Smooth muscle cell (in vitro differentiated cells): ENCODE measurements at regions not wholly inside any gene's neighbourhood (a gene's known extent, or its start where the extent isn't known, plus 50 kb on each side); places are given as distances from the start of the nearest gene placed in this dataset.

Experiments
- DNase-seq: peaks from one replicate; lab custom pipeline; 2025; ENCODE audit not compliant: unreplicated experiment; lab: John Stamatoyannopoulos, UW
- H2AFZ ChIP-seq: fragments of 200-600 bp; sonication (generic); 2 replicates; pipeline ENCODE4 v1.6.0; 2016; ENCODE audit warnings: antibody characterized with exemption, low read depth, mild to moderate bottlenecking
- H3F3A ChIP-seq: fragments of 200-600 bp; sonication (generic); 2 replicates; pipeline ENCODE4 v1.6.0; 2017; ENCODE audit warnings: antibody characterized with exemption, low read depth
- H3K27ac ChIP-seq: fragments of 200-600 bp; sonication (generic); 2 replicates; pipeline ENCODE4 v1.5.1; 2016; ENCODE audit warnings: low read depth, mild to moderate bottlenecking
- H3K27me3 ChIP-seq: fragments of 200-600 bp; sonication (generic); 2 replicates; pipeline ENCODE4 v1.6.1; 2016; ENCODE audit warnings: low read depth, mild to moderate bottlenecking
- H3K36me3 ChIP-seq: fragments of 200-600 bp; sonication (generic); 2 replicates; pipeline ENCODE4 v1.5.1; 2016; ENCODE audit warnings: low read depth
- H3K4me1 ChIP-seq: fragments of 200-600 bp; sonication (generic); 2 replicates; pipeline ENCODE4 v1.5.1; 2016; ENCODE audit warnings: low read depth
- H3K4me2 ChIP-seq: fragments of 200-600 bp; sonication (generic); 2 replicates; pipeline ENCODE4 v1.6.0; 2016; ENCODE audit warnings: mild to moderate bottlenecking
- H3K4me3 ChIP-seq: fragments of 200-600 bp; sonication (generic); 2 replicates; pipeline ENCODE4 v1.5.1; 2016; ENCODE audit warnings: mild to moderate bottlenecking
- H3K79me2 ChIP-seq: fragments of 200-600 bp; sonication (generic); 2 replicates; pipeline ENCODE4 v1.6.0; 2016; ENCODE audit warnings: low read depth, mild to moderate bottlenecking
- H3K9ac ChIP-seq: fragments of 200-600 bp; sonication (generic); 2 replicates; pipeline ENCODE4 v1.6.0; 2016; ENCODE audit warnings: low read depth
- H3K9me3 ChIP-seq: fragments of 200-600 bp; sonication (generic); replicated peaks from 2 replicates; pipeline ENCODE4 v1.5.1; 2016; ENCODE audit warnings: low read depth
- H4K20me1 ChIP-seq: fragments of 200-600 bp; sonication (generic); 2 replicates; pipeline ENCODE4 v1.6.0; 2016; ENCODE audit warnings: low read depth
- WGBS: methylation state at CpG from one replicate; pipeline ENCODE4 v1.1.7; 2016; ENCODE audit warnings: low lambda C conversion rate; 5-methylcytosine and 5-hydroxymethylcytosine counted together
- TF ChIP-seq, protein P1 (sequence below): fragments of 200-600 bp; sonication (generic); IDR thresholded peaks from 2 replicates; pipeline ENCODE4 v1.5.1; 2017; ENCODE audit warnings: borderline replicate concordance, mild to moderate bottlenecking, antibody characterized with exemption; ENCODE audit not compliant: insufficient read depth, poor library complexity, severe bottlenecking

DNA sequence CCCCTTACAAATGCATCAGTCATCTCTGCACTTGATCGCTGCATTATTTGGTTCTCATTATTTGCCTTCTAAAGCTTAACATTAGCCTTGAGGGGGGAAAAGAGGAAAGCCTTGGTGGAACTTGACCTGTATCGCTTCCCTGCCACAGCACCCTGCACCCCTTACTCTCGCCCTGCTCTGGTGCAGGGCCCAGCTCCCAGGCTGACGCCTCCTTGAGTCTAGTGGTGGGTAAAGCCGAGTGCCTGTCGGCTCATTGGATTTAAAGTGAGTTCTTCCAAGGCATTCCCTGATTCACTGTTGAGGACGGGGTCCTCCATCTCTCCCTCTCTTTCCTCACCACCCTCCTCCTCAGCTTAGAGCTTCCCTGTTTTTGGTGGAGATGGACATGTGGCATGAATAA is 145.0 kb upstream of the GYPC start:
- Histone ChIP-seq H3K4me3 (no peak overlapping the region), H3K27ac (no peak overlapping the region), H3K9ac (no peak overlapping the region), H3K27me3 (no peaks in the 10 kb centered on the region), H4K20me1 (no peaks in the 10 kb centered on the region), H3K9me3 (no peaks in the 10 kb centered on the region), H3K79me2 (no peaks in the 10 kb centered on the region), H3F3A (no peaks in the 10 kb centered on the region), H3K4me1 (no peaks in the 10 kb centered on the region), H2AFZ (no peak overlapping the region), H3K36me3 (no peaks in the 10 kb centered on the region), H3K4me2 (no peak overlapping the region)
- TF ChIP-seq, protein P1, sequence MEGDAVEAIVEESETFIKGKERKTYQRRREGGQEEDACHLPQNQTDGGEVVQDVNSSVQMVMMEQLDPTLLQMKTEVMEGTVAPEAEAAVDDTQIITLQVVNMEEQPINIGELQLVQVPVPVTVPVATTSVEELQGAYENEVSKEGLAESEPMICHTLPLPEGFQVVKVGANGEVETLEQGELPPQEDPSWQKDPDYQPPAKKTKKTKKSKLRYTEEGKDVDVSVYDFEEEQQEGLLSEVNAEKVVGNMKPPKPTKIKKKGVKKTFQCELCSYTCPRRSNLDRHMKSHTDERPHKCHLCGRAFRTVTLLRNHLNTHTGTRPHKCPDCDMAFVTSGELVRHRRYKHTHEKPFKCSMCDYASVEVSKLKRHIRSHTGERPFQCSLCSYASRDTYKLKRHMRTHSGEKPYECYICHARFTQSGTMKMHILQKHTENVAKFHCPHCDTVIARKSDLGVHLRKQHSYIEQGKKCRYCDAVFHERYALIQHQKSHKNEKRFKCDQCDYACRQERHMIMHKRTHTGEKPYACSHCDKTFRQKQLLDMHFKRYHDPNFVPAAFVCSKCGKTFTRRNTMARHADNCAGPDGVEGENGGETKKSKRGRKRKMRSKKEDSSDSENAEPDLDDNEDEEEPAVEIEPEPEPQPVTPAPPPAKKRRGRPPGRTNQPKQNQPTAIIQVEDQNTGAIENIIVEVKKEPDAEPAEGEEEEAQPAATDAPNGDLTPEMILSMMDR, result no peak
- 95% methylated on average over 7 of the region's 7 CpGs for WGBS
- no peak for DNase-seq

DNA sequence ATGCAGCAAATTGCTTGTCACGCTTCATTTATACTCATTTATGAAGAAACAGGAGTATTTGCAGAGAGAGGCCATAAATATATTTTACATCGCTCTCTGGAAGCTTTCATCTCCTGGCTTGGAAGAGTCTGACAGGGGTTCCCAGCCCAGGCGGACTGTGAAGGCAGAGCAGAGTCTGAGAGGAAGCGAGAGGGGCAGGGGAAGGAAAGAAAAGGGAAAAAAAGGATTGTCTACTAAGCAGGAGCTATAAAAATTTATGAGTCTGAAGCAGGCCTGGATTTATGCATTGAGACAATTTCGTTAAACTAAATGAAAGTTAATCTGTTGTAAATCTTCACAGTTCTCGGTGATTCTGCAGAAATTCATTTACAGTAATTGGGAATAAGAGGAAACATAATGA is 143.9 kb upstream of the GYPC start:
- Histone ChIP-seq H3K27me3 (no peaks in the 10 kb centered on the region), H2AFZ (no peak overlapping the region), H3K4me2 (no peak overlapping the region), H3F3A (no peaks in the 10 kb centered on the region), H3K79me2 (no peaks in the 10 kb centered on the region), H3K9ac (no peak overlapping the region), H4K20me1 (no peaks in the 10 kb centered on the region), H3K36me3 (no peaks in the 10 kb centered on the region), H3K9me3 (no peaks in the 10 kb centered on the region), H3K4me3 (no peak overlapping the region), H3K27ac (no peak overlapping the region), H3K4me1 (no peaks in the 10 kb centered on the region)
- WGBS, result 60% methylated on average over 6 of the region's 6 CpGs
- TF ChIP-seq, protein P1, result no peak
- no peak for DNase-seq

DNA sequence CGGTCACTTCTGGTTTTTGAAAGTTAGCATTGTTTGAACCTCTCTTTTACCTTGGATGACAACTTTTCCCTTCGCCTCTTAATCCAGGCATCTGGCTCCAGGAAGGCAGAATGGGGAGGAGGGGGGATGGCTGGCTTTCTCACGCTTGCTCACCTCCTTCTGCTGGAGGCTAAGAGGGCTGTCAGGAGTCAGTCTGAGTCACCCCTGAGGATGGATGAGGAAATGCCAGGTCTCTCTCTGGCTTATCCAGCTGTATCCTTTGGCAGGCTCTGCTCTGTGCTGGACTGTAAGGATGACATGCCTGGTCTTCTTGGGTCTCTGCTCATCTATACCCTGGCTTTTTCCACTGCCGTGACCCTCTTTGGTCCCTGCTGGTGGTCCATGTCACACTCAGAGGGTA is 142.9 kb upstream of the GYPC start:
- no peak overlapping the region for H3K4me2 ChIP-seq
- no peaks in the 10 kb centered on the region for H4K20me1 ChIP-seq
- H3F3A ChIP-seq, result no peaks in the 10 kb centered on the region
- TF ChIP-seq, protein P1, result no peak
- H3K9me3 ChIP-seq, result no peaks in the 10 kb centered on the region
- H2AFZ ChIP-seq, result no peak overlapping the region
- no peak overlapping the region for H3K27ac ChIP-seq
- no peak overlapping the region for H3K9ac ChIP-seq
- WGBS, result 51% methylated on average over 4 of the region's 4 CpGs
- H3K4me3 ChIP-seq, result no peak overlapping the region
- no peaks in the 10 kb centered on the region for H3K36me3 ChIP-seq
- DNase-seq, result no peak
- no peaks in the 10 kb centered on the region for H3K27me3 ChIP-seq
- no peaks in the 10 kb centered on the region for H3K4me1 ChIP-seq
- H3K79me2 ChIP-seq, result no peaks in the 10 kb centered on the region

DNA sequence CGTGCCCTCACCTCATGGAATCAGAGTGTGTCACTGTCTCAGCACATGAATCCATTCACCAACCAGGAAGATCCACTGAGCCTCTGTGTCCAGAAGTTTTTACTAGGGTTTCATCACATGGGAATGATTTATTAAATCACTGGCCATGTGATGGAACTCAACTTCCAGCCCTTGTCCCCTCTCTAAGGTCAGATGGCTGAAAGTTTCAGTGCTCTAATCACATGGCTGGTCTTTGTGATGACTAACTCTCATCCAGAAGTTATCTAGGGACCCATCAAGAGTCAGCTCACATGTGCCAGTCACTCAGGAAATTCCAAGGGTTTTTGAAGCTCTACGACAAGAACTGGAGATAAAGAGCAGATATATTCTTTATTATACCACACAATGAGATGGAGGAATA is 140.5 kb upstream of the GYPC start:
- Histone ChIP-seq H4K20me1 (no peaks in the 10 kb centered on the region), H2AFZ (no peak overlapping the region), H3K27me3 (no peaks in the 10 kb centered on the region), H3F3A (no peaks in the 10 kb centered on the region), H3K4me1 (no peaks in the 10 kb centered on the region), H3K9ac (no peak overlapping the region), H3K27ac (no peak overlapping the region), H3K4me2 (no peak overlapping the region), H3K9me3 (no peaks in the 10 kb centered on the region), H3K4me3 (no peak overlapping the region), H3K36me3 (no peaks in the 10 kb centered on the region), H3K79me2 (no peaks in the 10 kb centered on the region)
- WGBS, result 67% methylated on average over 2 of the region's 2 CpGs
- TF ChIP-seq, protein P1, result no peak
- no peak for DNase-seq
